Smooth muscle cell (in vitro differentiated cells): ENCODE measurements at regions not wholly inside any gene's neighbourhood (a gene's known extent, or its start where the extent isn't known, plus 50 kb on each side); places are given as distances from the start of the nearest gene placed in this dataset.

Experiments used
- DNase-seq: peaks from one replicate; lab custom pipeline; 2025; ENCODE audit not compliant: unreplicated experiment; lab: John Stamatoyannopoulos, UW
- H2AFZ ChIP-seq: fragments of 200-600 bp; sonication (generic); 2 replicates; pipeline ENCODE4 v1.6.0; 2016; ENCODE audit warnings: antibody characterized with exemption, low read depth, mild to moderate bottlenecking
- H3F3A ChIP-seq: fragments of 200-600 bp; sonication (generic); 2 replicates; pipeline ENCODE4 v1.6.0; 2017; ENCODE audit warnings: antibody characterized with exemption, low read depth
- H3K27ac ChIP-seq: fragments of 200-600 bp; sonication (generic); 2 replicates; pipeline ENCODE4 v1.5.1; 2016; ENCODE audit warnings: low read depth, mild to moderate bottlenecking
- H3K27me3 ChIP-seq: fragments of 200-600 bp; sonication (generic); 2 replicates; pipeline ENCODE4 v1.6.1; 2016; ENCODE audit warnings: low read depth, mild to moderate bottlenecking
- H3K36me3 ChIP-seq: fragments of 200-600 bp; sonication (generic); 2 replicates; pipeline ENCODE4 v1.5.1; 2016; ENCODE audit warnings: low read depth
- H3K4me1 ChIP-seq: fragments of 200-600 bp; sonication (generic); 2 replicates; pipeline ENCODE4 v1.5.1; 2016; ENCODE audit warnings: low read depth
- H3K4me2 ChIP-seq: fragments of 200-600 bp; sonication (generic); 2 replicates; pipeline ENCODE4 v1.6.0; 2016; ENCODE audit warnings: mild to moderate bottlenecking
- H3K4me3 ChIP-seq: fragments of 200-600 bp; sonication (generic); 2 replicates; pipeline ENCODE4 v1.5.1; 2016; ENCODE audit warnings: mild to moderate bottlenecking
- H3K79me2 ChIP-seq: fragments of 200-600 bp; sonication (generic); 2 replicates; pipeline ENCODE4 v1.6.0; 2016; ENCODE audit warnings: low read depth, mild to moderate bottlenecking
- H3K9ac ChIP-seq: fragments of 200-600 bp; sonication (generic); 2 replicates; pipeline ENCODE4 v1.6.0; 2016; ENCODE audit warnings: low read depth
- H3K9me3 ChIP-seq: fragments of 200-600 bp; sonication (generic); replicated peaks from 2 replicates; pipeline ENCODE4 v1.5.1; 2016; ENCODE audit warnings: low read depth
- H4K20me1 ChIP-seq: fragments of 200-600 bp; sonication (generic); 2 replicates; pipeline ENCODE4 v1.6.0; 2016; ENCODE audit warnings: low read depth
- WGBS: methylation state at CpG from one replicate; pipeline ENCODE4 v1.1.7; 2016; ENCODE audit warnings: low lambda C conversion rate; 5-methylcytosine and 5-hydroxymethylcytosine counted together
- TF ChIP-seq, protein P1 (sequence below): fragments of 200-600 bp; sonication (generic); IDR thresholded peaks from 2 replicates; pipeline ENCODE4 v1.5.1; 2017; ENCODE audit warnings: borderline replicate concordance, mild to moderate bottlenecking, antibody characterized with exemption; ENCODE audit not compliant: insufficient read depth, poor library complexity, severe bottlenecking

DNA sequence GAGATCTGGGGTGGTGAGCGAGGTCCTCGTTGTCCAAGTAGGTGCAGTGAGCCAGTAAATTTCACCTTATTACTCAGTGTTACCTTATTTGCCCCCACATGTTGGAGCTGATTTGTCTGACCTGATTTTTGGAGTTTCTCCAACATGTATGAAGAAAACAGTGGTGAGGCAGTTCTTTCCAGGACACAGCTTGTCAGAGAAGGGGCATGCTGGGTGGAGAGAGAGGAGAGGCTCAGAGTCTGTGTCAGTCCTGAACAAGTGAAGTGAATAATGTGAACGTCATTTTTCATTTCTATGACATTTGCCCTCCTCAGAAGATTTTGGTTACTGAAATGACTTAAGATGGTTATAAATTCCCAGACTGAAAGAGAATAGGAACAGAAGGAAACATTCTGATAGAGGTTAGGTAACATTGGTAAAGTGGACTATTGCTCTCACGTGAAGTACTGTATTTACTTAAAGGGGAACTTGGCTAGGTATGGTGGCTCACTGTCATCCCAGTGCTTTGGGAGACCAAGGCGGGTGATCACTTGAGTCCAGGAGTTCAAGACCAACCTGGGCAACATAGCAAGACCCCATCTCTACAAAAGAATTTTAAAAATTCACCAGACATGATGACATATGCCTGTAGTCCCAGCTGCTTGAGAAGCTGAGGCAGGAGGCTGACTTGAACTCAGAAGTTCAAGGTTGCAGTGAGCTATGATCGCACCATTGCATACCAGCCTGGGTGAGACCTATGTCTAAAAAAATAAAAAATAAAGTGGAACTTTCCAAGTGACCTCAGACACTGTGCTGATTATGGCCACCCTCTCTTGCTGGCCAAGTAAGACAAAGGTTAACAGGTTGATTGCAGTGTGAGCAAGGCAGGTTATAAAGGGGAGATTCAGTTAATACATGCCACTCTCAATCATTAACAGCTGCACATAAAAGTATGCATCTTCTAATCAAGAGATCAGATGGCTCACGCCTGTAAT, 184.3 kb downstream of the EDN1 start:
- no peaks in the 10 kb centered on the region for H3K9me3 ChIP-seq
- no peaks in the 10 kb centered on the region for H3K36me3 ChIP-seq
- WGBS = 93% methylated on average over 7 of the region's 7 CpGs
- no peaks in the 10 kb centered on the region for H3K27me3 ChIP-seq
- TF ChIP-seq, protein P1, sequence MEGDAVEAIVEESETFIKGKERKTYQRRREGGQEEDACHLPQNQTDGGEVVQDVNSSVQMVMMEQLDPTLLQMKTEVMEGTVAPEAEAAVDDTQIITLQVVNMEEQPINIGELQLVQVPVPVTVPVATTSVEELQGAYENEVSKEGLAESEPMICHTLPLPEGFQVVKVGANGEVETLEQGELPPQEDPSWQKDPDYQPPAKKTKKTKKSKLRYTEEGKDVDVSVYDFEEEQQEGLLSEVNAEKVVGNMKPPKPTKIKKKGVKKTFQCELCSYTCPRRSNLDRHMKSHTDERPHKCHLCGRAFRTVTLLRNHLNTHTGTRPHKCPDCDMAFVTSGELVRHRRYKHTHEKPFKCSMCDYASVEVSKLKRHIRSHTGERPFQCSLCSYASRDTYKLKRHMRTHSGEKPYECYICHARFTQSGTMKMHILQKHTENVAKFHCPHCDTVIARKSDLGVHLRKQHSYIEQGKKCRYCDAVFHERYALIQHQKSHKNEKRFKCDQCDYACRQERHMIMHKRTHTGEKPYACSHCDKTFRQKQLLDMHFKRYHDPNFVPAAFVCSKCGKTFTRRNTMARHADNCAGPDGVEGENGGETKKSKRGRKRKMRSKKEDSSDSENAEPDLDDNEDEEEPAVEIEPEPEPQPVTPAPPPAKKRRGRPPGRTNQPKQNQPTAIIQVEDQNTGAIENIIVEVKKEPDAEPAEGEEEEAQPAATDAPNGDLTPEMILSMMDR = no peak
- no peaks in the 10 kb centered on the region for H3K79me2 ChIP-seq
- H3K4me3 ChIP-seq = no peak overlapping the region
- H3K27ac ChIP-seq = no peak overlapping the region
- no peak for DNase-seq
- H3K4me1 ChIP-seq = peaks cover 5% of the 10 kb centered on the region
- H3K9ac ChIP-seq = no peak overlapping the region
- no peaks in the 10 kb centered on the region for H3F3A ChIP-seq
- H3K4me2 ChIP-seq = no peak overlapping the region
- no peak overlapping the region for H2AFZ ChIP-seq
- no peaks in the 10 kb centered on the region for H4K20me1 ChIP-seq

DNA sequence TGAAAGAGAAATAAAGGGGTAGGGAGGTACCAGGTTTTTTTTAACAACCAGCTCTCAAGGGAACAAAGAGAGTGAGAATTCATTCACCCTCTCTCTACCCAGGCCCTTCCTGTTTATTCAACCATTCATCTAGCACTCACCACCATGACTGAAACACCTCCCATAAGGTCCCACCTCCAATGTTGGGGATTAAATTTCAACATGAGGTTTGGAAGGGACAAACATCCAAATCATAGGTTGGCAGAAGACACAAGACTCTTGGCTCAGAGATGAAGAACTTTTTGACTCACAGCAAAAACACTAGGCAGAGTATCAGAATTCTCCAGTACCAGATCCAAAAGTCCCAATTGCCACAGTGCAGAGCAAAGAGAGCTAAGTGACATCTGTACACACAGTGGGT, 186.3 kb downstream of the EDN1 start:
- H3K9me3 ChIP-seq = no peaks in the 10 kb centered on the region
- TF ChIP-seq, protein P1 = no peak

DNA sequence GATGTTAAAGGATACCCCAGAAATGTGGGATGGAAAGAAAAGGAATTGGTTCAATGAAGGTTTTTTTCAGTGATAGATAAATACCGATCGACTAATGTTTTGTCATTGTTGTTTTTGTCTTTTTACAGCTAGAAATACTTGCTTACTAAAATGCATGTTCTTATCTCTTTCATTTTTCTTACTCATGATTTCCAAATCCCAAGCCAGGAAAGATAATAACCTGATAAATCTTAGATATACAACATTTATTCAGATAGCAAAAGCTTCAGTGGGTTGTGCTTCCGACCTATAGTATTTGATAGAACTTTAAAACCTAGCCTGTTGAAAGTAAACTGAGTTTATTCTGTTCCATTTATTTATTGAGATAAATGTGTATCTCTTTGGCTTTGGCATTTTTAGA, 187.5 kb downstream of the EDN1 start:
- Histone ChIP-seq H3K4me3 (no peak overlapping the region), H2AFZ (no peak overlapping the region), H3K79me2 (no peaks in the 10 kb centered on the region), H3K27ac (no peak overlapping the region), H3K4me2 (no peak overlapping the region), H3K27me3 (no peaks in the 10 kb centered on the region), H4K20me1 (no peaks in the 10 kb centered on the region), H3F3A (no peaks in the 10 kb centered on the region), H3K9me3 (no peaks in the 10 kb centered on the region), H3K9ac (no peak overlapping the region), H3K4me1 (peaks cover under 1% of the 10 kb centered on the region), H3K36me3 (no peaks in the 10 kb centered on the region)
- DNase-seq = no peak
- TF ChIP-seq, protein P1 = no peak
- 94% methylated on average over 3 of the region's 3 CpGs for WGBS

More for the DNA sequence above, 186.3 kb downstream of the EDN1 start:
- Histone ChIP-seq H3K4me2 (no peak overlapping the region), H4K20me1 (no peaks in the 10 kb centered on the region), H3K9ac (no peak overlapping the region), H3K4me3 (no peak overlapping the region), H3K27me3 (no peaks in the 10 kb centered on the region), H3K27ac (no peak overlapping the region), H3F3A (no peaks in the 10 kb centered on the region), H2AFZ (no peak overlapping the region), H3K79me2 (no peaks in the 10 kb centered on the region), H3K36me3 (no peaks in the 10 kb centered on the region), H3K4me1 (peaks cover 5% of the 10 kb centered on the region)
- no peak for DNase-seq

DNA sequence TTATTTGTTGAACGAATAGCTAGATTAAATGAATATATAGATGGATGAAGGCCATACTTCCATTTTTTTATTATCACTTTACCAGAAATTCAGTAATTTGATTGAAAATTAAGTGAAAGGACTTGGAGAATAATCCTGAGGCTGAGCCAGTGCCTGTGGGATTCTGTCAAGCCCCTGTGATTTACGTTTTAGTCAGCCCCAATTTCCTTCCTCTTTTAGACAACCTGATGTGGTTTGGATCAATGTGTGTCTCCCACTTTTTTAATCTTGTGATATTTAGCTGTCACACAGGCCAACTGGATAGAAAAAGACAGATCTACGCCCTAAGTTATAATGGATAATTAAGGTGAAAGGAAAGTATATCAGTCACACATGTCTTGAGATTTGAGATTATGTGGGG, 188.8 kb downstream of the EDN1 start:
- Histone ChIP-seq H3K4me1 (no peaks in the 10 kb centered on the region), H3K4me3 (no peak overlapping the region), H3K27me3 (no peaks in the 10 kb centered on the region), H3K4me2 (no peak overlapping the region), H3K9ac (no peak overlapping the region), H3K36me3 (no peaks in the 10 kb centered on the region), H3K79me2 (no peaks in the 10 kb centered on the region), H3K9me3 (no peaks in the 10 kb centered on the region), H3F3A (no peaks in the 10 kb centered on the region), H2AFZ (no peak overlapping the region), H4K20me1 (no peaks in the 10 kb centered on the region), H3K27ac (no peak overlapping the region)
- 87% methylated on average over 3 of the region's 3 CpGs for WGBS
- TF ChIP-seq, protein P1 = no peak
- DNase-seq = no peak
